Panc1 (cell line): ENCODE measurements at regions not wholly inside any gene's neighbourhood (a gene's known extent, or its start where the extent isn't known, plus 50 kb on each side); places are given as distances from the start of the nearest gene placed in this dataset.
"Not testable (repeated sequence)": the region's sequence is repeated elsewhere in the genome, so short reads cannot be mapped to it uniquely, and the experiment has no call there.

Source experiments
- REST ChIP-seq, 2 experiments: IDR thresholded peaks; 2 replicates each; pipeline ENCODE4 v1.6.1; 2011 to 2012; ENCODE audit warnings: low read depth in 2 of 2, control low read depth in 1 of 2, low read length in 1 of 2, mild to moderate bottlenecking in 1 of 2, moderate library complexity in 1 of 2; ENCODE audit not compliant: insufficient read depth in 1 of 2
- TF ChIP-seq, protein P1 (sequence below): fragments of 450-650 bp; IDR thresholded peaks from 2 replicates; pipeline ENCODE4 v1.5.1; 2017; ENCODE audit warnings: mild to moderate bottlenecking

DNA sequence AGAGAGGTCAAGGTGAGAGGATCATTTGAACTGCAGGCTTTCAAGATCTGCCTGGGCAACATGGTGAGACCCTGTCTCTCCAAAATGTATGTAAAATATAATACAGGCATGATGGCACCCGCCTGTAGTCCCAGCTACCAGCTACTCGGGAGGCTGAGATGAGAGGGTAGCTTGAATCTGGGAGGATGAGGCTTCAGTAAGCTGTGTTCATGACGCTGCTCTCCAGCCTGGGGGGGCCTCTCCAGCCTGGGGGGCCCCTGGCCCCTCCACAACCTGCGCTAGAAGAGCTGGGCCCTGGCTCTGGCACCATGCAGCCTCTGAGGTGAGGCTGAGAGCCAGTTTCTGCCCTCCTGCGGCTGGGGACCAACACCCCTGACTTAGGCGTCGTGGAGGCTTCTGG lies 85.3 kb downstream of the POTEH start:
- TF ChIP-seq, protein P1, sequence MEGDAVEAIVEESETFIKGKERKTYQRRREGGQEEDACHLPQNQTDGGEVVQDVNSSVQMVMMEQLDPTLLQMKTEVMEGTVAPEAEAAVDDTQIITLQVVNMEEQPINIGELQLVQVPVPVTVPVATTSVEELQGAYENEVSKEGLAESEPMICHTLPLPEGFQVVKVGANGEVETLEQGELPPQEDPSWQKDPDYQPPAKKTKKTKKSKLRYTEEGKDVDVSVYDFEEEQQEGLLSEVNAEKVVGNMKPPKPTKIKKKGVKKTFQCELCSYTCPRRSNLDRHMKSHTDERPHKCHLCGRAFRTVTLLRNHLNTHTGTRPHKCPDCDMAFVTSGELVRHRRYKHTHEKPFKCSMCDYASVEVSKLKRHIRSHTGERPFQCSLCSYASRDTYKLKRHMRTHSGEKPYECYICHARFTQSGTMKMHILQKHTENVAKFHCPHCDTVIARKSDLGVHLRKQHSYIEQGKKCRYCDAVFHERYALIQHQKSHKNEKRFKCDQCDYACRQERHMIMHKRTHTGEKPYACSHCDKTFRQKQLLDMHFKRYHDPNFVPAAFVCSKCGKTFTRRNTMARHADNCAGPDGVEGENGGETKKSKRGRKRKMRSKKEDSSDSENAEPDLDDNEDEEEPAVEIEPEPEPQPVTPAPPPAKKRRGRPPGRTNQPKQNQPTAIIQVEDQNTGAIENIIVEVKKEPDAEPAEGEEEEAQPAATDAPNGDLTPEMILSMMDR = not testable (repeated sequence)
- not testable (repeated sequence) for TF ChIP-seq REST (IDR thresholded peaks at IDR 0.05; ENCODE audit: insufficient read depth in 1 of 2, low read depth in 2 of 2, low read length in 1 of 2)
